ENCODE measurements at regions not wholly inside any gene's neighbourhood (a gene's known extent, or its start where the extent isn't known, plus 50 kb on each side); places are given as distances from the start of the nearest gene placed in this dataset.

DNA sequence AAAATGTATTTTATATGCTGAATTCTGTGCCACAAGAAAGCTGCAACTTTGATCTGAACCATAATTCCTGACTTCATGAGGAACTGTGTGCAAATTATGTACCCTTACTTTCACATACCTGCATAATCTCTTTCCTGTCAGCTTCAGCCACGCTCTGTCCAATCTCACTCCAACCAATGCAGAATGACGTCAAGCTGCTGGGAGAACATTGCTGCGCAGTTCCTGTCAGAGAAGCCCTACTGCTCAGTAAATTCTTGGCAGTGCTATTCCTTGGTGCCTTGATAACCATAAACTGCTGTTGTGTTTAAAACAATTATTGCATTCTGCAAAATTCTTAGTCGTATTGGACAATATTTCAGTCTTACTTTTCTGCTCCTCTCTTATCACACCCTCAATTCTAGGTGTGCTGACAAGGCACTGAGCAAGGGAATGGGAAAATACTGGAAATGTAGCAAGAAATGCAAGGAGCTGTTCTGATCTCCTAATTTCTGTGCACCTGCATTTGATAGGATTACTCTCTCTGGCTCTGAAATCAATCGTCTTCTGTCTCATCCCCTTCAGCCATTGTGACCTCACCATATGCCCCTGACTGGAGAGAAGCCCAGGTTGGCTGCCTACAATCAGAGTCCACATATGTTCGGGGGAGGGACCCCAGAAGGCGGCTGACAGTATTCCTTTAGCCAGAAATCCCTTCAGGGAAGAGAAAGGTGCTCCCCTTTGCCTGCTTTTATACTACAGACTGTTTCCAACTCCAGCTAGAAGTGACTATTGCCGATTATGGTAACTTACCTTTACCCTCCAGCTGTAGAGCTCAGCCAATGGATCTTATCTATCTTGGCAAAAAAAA lies 274.9 kb upstream of the NOVA1 start:
- H3K4me1 ChIP-seq (ENCODE audit: control insufficient read depth, insufficient read depth, low read length): no peaks in the 10 kb centered on the region
- no peaks in the 10 kb centered on the region for H3K27me3 ChIP-seq (ENCODE audit: control insufficient read depth, insufficient read depth, low read length)
- H3K9me3 ChIP-seq (replicated peaks; ENCODE audit: control insufficient read depth, low read depth, low read length): no peaks in the 10 kb centered on the region
- 27% methylated on average over 4 of the region's 8 CpGs for WGBS (ENCODE audit: insufficient coverage)
- peak; percentile 79 for DNase-seq
- H3K36me3 ChIP-seq (ENCODE audit: control insufficient read depth, insufficient read depth, low read length): no peaks in the 10 kb centered on the region
- no peak overlapping the region for H3K4me3 ChIP-seq (ENCODE audit: low read length)
- H3K27ac ChIP-seq (ENCODE audit: low read length): peak overlapping the region; percentile 15

- Histone ChIP-seq H3K27ac (ENCODE audit: low read length) (no peak overlapping the region), H3K4me3 (ENCODE audit: low read length) (no peak overlapping the region), H3K27me3 (ENCODE audit: control insufficient read depth, insufficient read depth, low read length) (no peaks in the 10 kb centered on the region), H3K36me3 (ENCODE audit: control insufficient read depth, insufficient read depth, low read length) (no peaks in the 10 kb centered on the region), H3K4me1 (ENCODE audit: control insufficient read depth, insufficient read depth, low read length) (no peaks in the 10 kb centered on the region), H3K9me3 (replicated peaks; ENCODE audit: control insufficient read depth, low read depth, low read length) (no peaks in the 10 kb centered on the region)
- WGBS (ENCODE audit: insufficient coverage): no CpG with 5 or more reads among the region's 4 CpGs
- no peak for DNase-seq
Observed at GRCh38 chr14:26873362-26873960, 275.6 kb upstream of the NOVA1 start.

- Histone ChIP-seq H3K4me1 (ENCODE audit: control insufficient read depth, insufficient read depth, low read length) (no peaks in the 10 kb centered on the region), H3K36me3 (ENCODE audit: control insufficient read depth, insufficient read depth, low read length) (no peaks in the 10 kb centered on the region), H3K4me3 (ENCODE audit: low read length) (no peak overlapping the region), H3K9me3 (replicated peaks; ENCODE audit: control insufficient read depth, low read depth, low read length) (peaks cover 8% of the 10 kb centered on the region), H3K27ac (ENCODE audit: low read length) (no peak overlapping the region), H3K27me3 (ENCODE audit: control insufficient read depth, insufficient read depth, low read length) (no peaks in the 10 kb centered on the region)
- DNase-seq: peak; percentile 23
- no CpG with 5 or more reads among the region's 1 CpG for WGBS (ENCODE audit: insufficient coverage)
Observed at GRCh38 chr14:26887847-26888246, 290.0 kb upstream of the NOVA1 start.

DNA sequence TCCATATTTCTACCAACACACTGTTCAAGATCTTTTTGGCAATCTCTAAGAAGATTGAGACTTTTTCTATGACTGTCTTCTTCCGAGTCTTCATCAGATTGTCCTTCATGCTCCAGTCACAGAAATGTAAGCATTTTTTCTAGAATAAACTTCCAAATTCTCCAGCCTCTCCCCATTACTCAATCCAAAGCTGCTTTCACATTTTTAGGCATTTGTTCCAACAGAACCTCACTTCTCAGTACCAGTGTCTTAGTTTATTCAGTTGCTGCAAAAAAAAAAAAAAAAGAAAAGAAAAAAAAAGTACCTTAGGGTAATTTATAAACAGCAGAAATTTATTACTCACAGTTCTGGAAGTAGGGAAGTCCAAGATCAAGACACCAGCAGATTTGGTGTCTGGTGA lies 290.8 kb upstream of the NOVA1 start:
- H3K4me3 ChIP-seq (ENCODE audit: low read length): no peak overlapping the region
- no peaks in the 10 kb centered on the region for H3K36me3 ChIP-seq (ENCODE audit: control insufficient read depth, insufficient read depth, low read length)
- 91% methylated on average over 1 of the region's 1 CpG for WGBS (ENCODE audit: insufficient coverage)
- no peaks in the 10 kb centered on the region for H3K27me3 ChIP-seq (ENCODE audit: control insufficient read depth, insufficient read depth, low read length)
- H3K4me1 ChIP-seq (ENCODE audit: control insufficient read depth, insufficient read depth, low read length): no peaks in the 10 kb centered on the region
- H3K27ac ChIP-seq (ENCODE audit: low read length): no peak overlapping the region
- peaks cover 6% of the 10 kb centered on the region for H3K9me3 ChIP-seq (replicated peaks; ENCODE audit: control insufficient read depth, low read depth, low read length)
- DNase-seq: no peak

- Histone ChIP-seq H3K9me3 (replicated peaks; ENCODE audit: control insufficient read depth, low read depth, low read length) (no peaks in the 10 kb centered on the region), H3K27me3 (ENCODE audit: control insufficient read depth, insufficient read depth, low read length) (no peaks in the 10 kb centered on the region), H3K27ac (ENCODE audit: low read length) (no peak overlapping the region), H3K4me1 (ENCODE audit: control insufficient read depth, insufficient read depth, low read length) (no peaks in the 10 kb centered on the region), H3K4me3 (ENCODE audit: low read length) (no peak overlapping the region), H3K36me3 (ENCODE audit: control insufficient read depth, insufficient read depth, low read length) (no peaks in the 10 kb centered on the region)
- WGBS (ENCODE audit: insufficient coverage): 93% methylated on average over 2 of the region's 3 CpGs
- no peak for DNase-seq
Observed at GRCh38 chr14:26896447-26896846, 298.6 kb upstream of the NOVA1 start.

DNA sequence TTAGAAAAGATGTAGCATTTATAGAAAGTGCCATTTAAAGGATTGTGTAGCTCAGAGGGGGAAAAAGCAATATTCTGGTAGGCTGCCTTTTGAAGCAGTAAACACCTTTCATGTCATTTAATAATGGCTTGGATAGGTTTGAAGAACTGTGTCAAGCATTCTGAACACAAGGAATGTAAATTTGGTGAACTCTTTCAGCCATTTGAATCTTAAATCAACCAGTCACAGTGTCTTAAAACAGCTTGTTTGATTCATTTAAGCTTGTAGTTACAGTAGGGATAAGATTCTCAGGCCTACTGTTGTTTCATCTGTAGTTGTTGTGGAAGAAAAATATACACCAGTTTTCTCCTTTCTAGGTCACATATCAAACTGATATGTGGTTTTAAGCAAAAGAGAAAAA lies 299.4 kb upstream of the NOVA1 start:
- no peaks in the 10 kb centered on the region for H3K36me3 ChIP-seq (ENCODE audit: control insufficient read depth, insufficient read depth, low read length)
- no peak for DNase-seq
- H3K4me3 ChIP-seq (ENCODE audit: low read length): no peak overlapping the region
- no peaks in the 10 kb centered on the region for H3K27me3 ChIP-seq (ENCODE audit: control insufficient read depth, insufficient read depth, low read length)
- no peak overlapping the region for H3K27ac ChIP-seq (ENCODE audit: low read length)
- no peaks in the 10 kb centered on the region for H3K4me1 ChIP-seq (ENCODE audit: control insufficient read depth, insufficient read depth, low read length)
- H3K9me3 ChIP-seq (replicated peaks; ENCODE audit: control insufficient read depth, low read depth, low read length): no peaks in the 10 kb centered on the region

GRCh38 chr14:26905229-26905628 lies 307.4 kb upstream of the NOVA1 start:
- WGBS (ENCODE audit: insufficient coverage): no CpG with 5 or more reads among the region's 3 CpGs
- DNase-seq: peak; percentile 67
- H3K27me3 ChIP-seq (ENCODE audit: control insufficient read depth, insufficient read depth, low read length): no peaks in the 10 kb centered on the region
- no peaks in the 10 kb centered on the region for H3K4me1 ChIP-seq (ENCODE audit: control insufficient read depth, insufficient read depth, low read length)
- no peak overlapping the region for H3K4me3 ChIP-seq (ENCODE audit: low read length)
- H3K36me3 ChIP-seq (ENCODE audit: control insufficient read depth, insufficient read depth, low read length): no peaks in the 10 kb centered on the region
- no peaks in the 10 kb centered on the region for H3K9me3 ChIP-seq (replicated peaks; ENCODE audit: control insufficient read depth, low read depth, low read length)
- no peak overlapping the region for H3K27ac ChIP-seq (ENCODE audit: low read length)

DNA sequence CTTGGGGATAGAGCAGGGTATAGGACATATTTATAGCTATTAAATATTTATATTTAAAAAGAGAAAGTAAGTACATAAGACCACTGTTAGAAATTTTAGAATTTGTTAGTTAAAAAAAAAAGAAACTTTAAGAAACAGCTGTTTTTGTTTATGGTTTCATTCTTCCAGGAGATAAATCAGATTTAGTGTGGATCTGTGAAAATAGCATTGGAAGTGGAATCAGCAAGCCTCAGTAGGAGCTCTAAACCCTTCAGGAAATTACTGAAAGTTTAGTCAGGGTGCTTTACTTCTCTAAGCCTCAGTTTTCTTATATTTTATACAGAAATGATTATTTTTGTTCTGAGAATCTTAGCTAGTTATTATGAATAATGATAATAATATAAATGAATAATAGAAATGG lies 316.0 kb upstream of the NOVA1 start:
- Histone ChIP-seq H3K36me3 (ENCODE audit: control insufficient read depth, insufficient read depth, low read length) (no peaks in the 10 kb centered on the region), H3K4me1 (ENCODE audit: control insufficient read depth, insufficient read depth, low read length) (no peaks in the 10 kb centered on the region), H3K27ac (ENCODE audit: low read length) (no peak overlapping the region), H3K4me3 (ENCODE audit: low read length) (no peak overlapping the region), H3K9me3 (replicated peaks; ENCODE audit: control insufficient read depth, low read depth, low read length) (no peaks in the 10 kb centered on the region), H3K27me3 (ENCODE audit: control insufficient read depth, insufficient read depth, low read length) (no peaks in the 10 kb centered on the region)
- DNase-seq: peak; percentile 62

DNA sequence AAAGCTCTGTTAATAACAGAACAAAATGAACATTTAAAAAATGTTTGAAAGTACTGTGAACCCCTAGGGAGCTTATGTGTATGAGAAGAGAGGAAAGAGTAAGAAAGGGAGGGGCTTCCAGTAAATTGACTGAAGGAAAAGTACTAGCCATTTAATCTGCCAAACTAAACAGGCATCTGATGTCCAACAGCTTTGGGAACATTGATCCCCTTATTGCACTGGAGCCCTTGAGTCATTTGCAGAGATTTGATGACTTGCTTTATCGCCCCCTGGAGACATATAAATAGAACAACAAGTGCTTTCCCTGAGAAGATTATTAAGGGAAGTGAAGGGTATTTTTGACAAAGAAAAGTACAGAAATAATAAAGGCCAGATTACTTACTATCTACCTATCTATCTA lies 319.3 kb upstream of the NOVA1 start:
- Histone ChIP-seq H3K27me3 (ENCODE audit: control insufficient read depth, insufficient read depth, low read length) (no peaks in the 10 kb centered on the region), H3K36me3 (ENCODE audit: control insufficient read depth, insufficient read depth, low read length) (no peaks in the 10 kb centered on the region), H3K27ac (ENCODE audit: low read length) (no peak overlapping the region), H3K9me3 (replicated peaks; ENCODE audit: control insufficient read depth, low read depth, low read length) (no peaks in the 10 kb centered on the region), H3K4me3 (ENCODE audit: low read length) (no peak overlapping the region), H3K4me1 (ENCODE audit: control insufficient read depth, insufficient read depth, low read length) (no peaks in the 10 kb centered on the region)
- WGBS (ENCODE audit: insufficient coverage): no CpG with 5 or more reads among the region's 1 CpG
- peak; percentile 92 for DNase-seq

- no peaks in the 10 kb centered on the region for H3K36me3 ChIP-seq (ENCODE audit: control insufficient read depth, insufficient read depth, low read length)
- no peaks in the 10 kb centered on the region for H3K4me1 ChIP-seq (ENCODE audit: control insufficient read depth, insufficient read depth, low read length)
- H3K4me3 ChIP-seq (ENCODE audit: low read length): no peak overlapping the region
- H3K27ac ChIP-seq (ENCODE audit: low read length): no peak overlapping the region
- no CpG with 5 or more reads among the region's 8 CpGs for WGBS (ENCODE audit: insufficient coverage)
- no peak for DNase-seq
- no peaks in the 10 kb centered on the region for H3K9me3 ChIP-seq (replicated peaks; ENCODE audit: control insufficient read depth, low read depth, low read length)
- H3K27me3 ChIP-seq (ENCODE audit: control insufficient read depth, insufficient read depth, low read length): no peaks in the 10 kb centered on the region
Observed at GRCh38 chr14:26925876-26926584, 328.2 kb upstream of the NOVA1 start.

All from muscle of leg (tissue), 3 donors.